H9 (cell line): ENCODE measurements at regions not wholly inside any gene's neighbourhood (a gene's known extent, or its start where the extent isn't known, plus 50 kb on each side); places are given as distances from the start of the nearest gene placed in this dataset.

Experiments used
- DNase-seq: peaks from one replicate; pipeline ENCODE4 v3.0.0-alpha.2; 2017
- H2AFZ ChIP-seq: one replicate; pipeline ENCODE4 v1.6.1; 2013; ENCODE audit warnings: mild to moderate bottlenecking, low read length, control low read depth, moderate library complexity
- H2AK5ac ChIP-seq: 2 replicates; pipeline ENCODE4 v1.6.1; 2013; ENCODE audit warnings: low read length, control low read depth, mixed read lengths; ENCODE audit not compliant: insufficient read length
- H2BK120ac ChIP-seq: one replicate; pipeline ENCODE4 v1.6.1; 2013; ENCODE audit warnings: low read depth, mild to moderate bottlenecking, low read length, control low read depth, inconsistent platforms; ENCODE audit not compliant: poor library complexity, severe bottlenecking
- H2BK12ac ChIP-seq: 2 replicates; pipeline ENCODE4 v1.6.1; 2013; ENCODE audit warnings: low read length, control low read depth, mixed read lengths, low read depth; ENCODE audit not compliant: insufficient read length
- H2BK15ac ChIP-seq: 2 replicates; pipeline ENCODE4 v1.6.1; 2013; ENCODE audit warnings: low read depth, low read length, control low read depth
- H2BK20ac ChIP-seq: one replicate; pipeline ENCODE4 v1.6.1; 2013; ENCODE audit warnings: low read depth, mild to moderate bottlenecking, low read length, control low read depth, inconsistent platforms; ENCODE audit not compliant: poor library complexity, severe bottlenecking
- H2BK5ac ChIP-seq: 2 replicates; pipeline ENCODE4 v1.6.1; 2013; ENCODE audit warnings: low read length, control low read depth, mixed read lengths; ENCODE audit not compliant: insufficient read length
- H3K14ac ChIP-seq: 2 replicates; pipeline ENCODE4 v1.6.1; 2013; ENCODE audit warnings: low read length, control low read depth; ENCODE audit not compliant: insufficient read depth
- H3K18ac ChIP-seq: 2 replicates; pipeline ENCODE4 v1.6.1; 2013; ENCODE audit warnings: low read depth, mild to moderate bottlenecking, mixed read lengths, low read length, control low read depth; ENCODE audit not compliant: insufficient read length
- H3K23ac ChIP-seq: 2 replicates; pipeline ENCODE4 v1.6.1; 2013; ENCODE audit warnings: low read length, control low read depth, mixed read lengths, low read depth; ENCODE audit not compliant: insufficient read length
- H3K23me2 ChIP-seq: 2 replicates; pipeline ENCODE4 v1.6.1; 2013; ENCODE audit warnings: low read depth, mild to moderate bottlenecking, mixed read lengths, low read length, control low read depth; ENCODE audit not compliant: insufficient read length, poor library complexity, severe bottlenecking
- H3K27ac ChIP-seq: 2 replicates; pipeline ENCODE4 v1.5.1; 2013; ENCODE audit warnings: low read length, control low read depth, mixed read lengths, low read depth; ENCODE audit not compliant: insufficient read length
- H3K27me3 ChIP-seq: 2 replicates; pipeline ENCODE4 v1.6.1; 2013; ENCODE audit warnings: low read length, control low read depth, inconsistent platforms; ENCODE audit not compliant: insufficient read depth
- H3K4ac ChIP-seq: 2 replicates; pipeline ENCODE4 v1.6.1; 2013; ENCODE audit warnings: low read depth, mild to moderate bottlenecking, control low read depth, inconsistent platforms, low read length, moderate library complexity
- H3K4me1 ChIP-seq: 2 replicates; pipeline ENCODE4 v1.6.1; 2013; ENCODE audit warnings: low read length, control low read depth, inconsistent platforms; ENCODE audit not compliant: insufficient read depth
- H3K4me2 ChIP-seq: 2 replicates; pipeline ENCODE4 v1.6.1; 2013; ENCODE audit warnings: low read length, control low read depth, mixed read lengths; ENCODE audit not compliant: insufficient read length, insufficient read depth
- H3K56ac ChIP-seq: 2 replicates; pipeline ENCODE4 v1.6.1; 2013; ENCODE audit warnings: low read depth, mild to moderate bottlenecking, mixed read lengths, low read length, control low read depth; ENCODE audit not compliant: insufficient read length
- H3K79me1 ChIP-seq: 2 replicates; pipeline ENCODE4 v1.6.1; 2013; ENCODE audit warnings: low read depth, mild to moderate bottlenecking, moderate library complexity, low read length, control low read depth, inconsistent platforms; ENCODE audit not compliant: insufficient read depth, poor library complexity, severe bottlenecking
- H3K79me2 ChIP-seq: 2 replicates; pipeline ENCODE4 v1.6.1; 2013; ENCODE audit warnings: low read length, control low read depth, inconsistent platforms; ENCODE audit not compliant: insufficient read depth
- H3K9ac ChIP-seq: 2 replicates; pipeline ENCODE4 v1.6.1; 2013; ENCODE audit warnings: low read length, control low read depth, mixed read lengths; ENCODE audit not compliant: insufficient read length; ENCODE audit errors: extremely low read depth
- H3K9me3 ChIP-seq: one replicate; pipeline ENCODE4 v1.6.1; 2013; ENCODE audit warnings: low read depth, low read length, inconsistent platforms; ENCODE audit not compliant: control insufficient read depth
- H3T11ph ChIP-seq: one replicate; pipeline ENCODE4 v1.6.1; 2013; ENCODE audit warnings: mild to moderate bottlenecking, low read length, control low read depth, inconsistent platforms
- H4K20me1 ChIP-seq: one replicate; pipeline ENCODE4 v1.6.1; 2013; ENCODE audit not compliant: control insufficient read depth, insufficient read length, insufficient read depth
- H4K5ac ChIP-seq: 2 replicates; pipeline ENCODE4 v1.6.1; 2013; ENCODE audit warnings: low read depth, mild to moderate bottlenecking, mixed read lengths, low read length, control low read depth; ENCODE audit not compliant: insufficient read length
- H4K8ac ChIP-seq: replicated peaks from 2 replicates; pipeline ENCODE4 v1.6.1; 2013; ENCODE audit warnings: low read length, control low read depth, mixed read lengths, low read depth; ENCODE audit not compliant: insufficient read length
- H4K91ac ChIP-seq: 2 replicates; pipeline ENCODE4 v1.6.1; 2013; ENCODE audit warnings: low read depth, mild to moderate bottlenecking, moderate library complexity, mixed read lengths, low read length, control low read depth; ENCODE audit not compliant: insufficient read length
- H3K27ac Mint-ChIP-seq, 3 experiments: 2 replicates in 2 of 3; 3 replicates in 1 of 3; pipeline ENCODE4 v1.8.0; 2020 to 2021; ENCODE audit warnings: mixed read lengths in 3 of 3, mild to moderate bottlenecking in 1 of 3, moderate library complexity in 1 of 3
- H3K27me3 Mint-ChIP-seq: 2 replicates; pipeline ENCODE4 v1.8.0; 2021; ENCODE audit warnings: low read depth, mild to moderate bottlenecking, moderate library complexity, mixed read lengths
- H3K36me3 Mint-ChIP-seq, 3 experiments: 2 replicates in 2 of 3; 3 replicates in 1 of 3; pipeline ENCODE4 v1.8.0; 2020 to 2021; ENCODE audit warnings: low read depth in 3 of 3, mixed read lengths in 3 of 3; ENCODE audit not compliant: insufficient read depth in 1 of 3
- H3K4me1 Mint-ChIP-seq, 2 experiments: 2 replicates each; pipeline ENCODE4 v1.8.0; 2020; ENCODE audit warnings: mixed read lengths in 2 of 2
- H3K4me3 Mint-ChIP-seq, 2 experiments: 2 replicates in 1 of 2; 3 replicates in 1 of 2; pipeline ENCODE4 v1.8.0; 2020 to 2021; ENCODE audit warnings: mild to moderate bottlenecking in 2 of 2, mixed read lengths in 2 of 2, moderate library complexity in 1 of 2
- H3K9me3 Mint-ChIP-seq, 2 experiments: 2 replicates in 1 of 2; 3 replicates in 1 of 2; pipeline ENCODE4 v1.8.0; 2020; ENCODE audit warnings: mild to moderate bottlenecking in 2 of 2, mixed read lengths in 2 of 2, moderate library complexity in 1 of 2
- CTCF ChIP-seq: fragments of 200-600 bp; sonication (generic); conservative IDR thresholded peaks from 3 replicates; pipeline ENCODE4 v1.8.0; 2021; ENCODE audit warnings: antibody characterized with exemption, mild to moderate bottlenecking
- WGBS: extraction: QIAGEN DNeasy Blood & Tissue Kit; methylation state at CpG from one replicate; pipeline ENCODE4 v1.1.7; 2013; ENCODE audit warnings: missing lambda C conversion rate, low lambda C conversion rate, mixed read lengths; ENCODE audit not compliant: insufficient read length; ENCODE audit errors: extremely low coverage; 5-methylcytosine and 5-hydroxymethylcytosine counted together

GRCh38 chr15:95860406-95860805, 470.1 kb upstream of the NR2F2 start:
- H2AFZ ChIP-seq = no peak overlapping the region
- H4K91ac ChIP-seq = no peak overlapping the region
- no peaks in the 10 kb centered on the region for H3K23me2 ChIP-seq
- no peak overlapping the region for H2BK120ac ChIP-seq
- H3K9me3 ChIP-seq = no peaks in the 10 kb centered on the region
- no peak for TF ChIP-seq CTCF
- no peak overlapping the region for H3K9ac ChIP-seq
- no peaks in the 10 kb centered on the region for H3K4me1 ChIP-seq
- H3K56ac ChIP-seq = no peak overlapping the region
- H4K8ac ChIP-seq = no peak overlapping the region
- Mint-ChIP-seq H3K9me3 (no peaks in the 10 kb centered on the region), H3K36me3 (no peaks in the 10 kb centered on the region), H3K27ac (no peak overlapping the region), H3K4me1 (peaks cover 6 to 9% of the 10 kb centered on the region in 2 experiments), H3K4me3 (no peak overlapping the region), H3K27me3 (peaks cover 4% of the 10 kb centered on the region)
- H2BK15ac ChIP-seq = no peak overlapping the region
- H4K20me1 ChIP-seq = no peaks in the 10 kb centered on the region
- no CpG with 5 or more reads among the region's 1 CpG for WGBS
- no peak overlapping the region for H3K4me2 ChIP-seq
- H4K5ac ChIP-seq = no peak overlapping the region
- H2BK5ac ChIP-seq = no peak overlapping the region
- H3K23ac ChIP-seq = no peak overlapping the region
- no peaks in the 10 kb centered on the region for H3K79me1 ChIP-seq
- H2AK5ac ChIP-seq = no peak overlapping the region
- no peaks in the 10 kb centered on the region for H3K79me2 ChIP-seq
- H3K18ac ChIP-seq = no peak overlapping the region
- no peak overlapping the region for H3K4ac ChIP-seq
- H3K27ac ChIP-seq = no peak overlapping the region
- no peak overlapping the region for H3T11ph ChIP-seq
- no peak overlapping the region for H3K14ac ChIP-seq
- DNase-seq = no peak
- no peak overlapping the region for H2BK20ac ChIP-seq
- no peak overlapping the region for H2BK12ac ChIP-seq
- H3K27me3 ChIP-seq = no peaks in the 10 kb centered on the region
